Nephron (organoid): ENCODE measurements at regions not wholly inside any gene's neighbourhood (a gene's known extent, or its start where the extent isn't known, plus 50 kb on each side); places are given as distances from the start of the nearest gene placed in this dataset.

Source experiments
- H3K27ac Mint-ChIP-seq, 3 experiments: 2 replicates each; pipeline ENCODE4 v1.8.0; 2020; ENCODE audit warnings: mixed read lengths in 3 of 3, mild to moderate bottlenecking in 2 of 3, moderate library complexity in 1 of 3
- H3K27me3 Mint-ChIP-seq: 2 replicates; pipeline ENCODE4 v1.8.0; 2021; ENCODE audit warnings: low read depth, mild to moderate bottlenecking, moderate library complexity, mixed read lengths
- H3K36me3 Mint-ChIP-seq: 2 replicates; pipeline ENCODE4 v1.8.0; 2020; ENCODE audit warnings: low read depth, mixed read lengths
- H3K4me1 Mint-ChIP-seq: 2 replicates; pipeline ENCODE4 v1.8.0; 2020; ENCODE audit warnings: mixed read lengths
- H3K4me3 Mint-ChIP-seq, 3 experiments: 2 replicates each; pipeline ENCODE4 v1.8.0; 2020; ENCODE audit warnings: mild to moderate bottlenecking in 3 of 3, mixed read lengths in 3 of 3, moderate library complexity in 2 of 3
- H3K9me3 Mint-ChIP-seq: 2 replicates; pipeline ENCODE4 v1.8.0; 2020; ENCODE audit warnings: mixed read lengths
- TF ChIP-seq, protein P1 (sequence below), 3 experiments: fragments of 200-600 bp; sonication (generic); IDR thresholded peaks; one replicate each; pipeline ENCODE4 v1.5.0; 2021; ENCODE audit warnings: antibody characterized with exemption in 3 of 3; ENCODE audit not compliant: unreplicated experiment in 3 of 3

DNA sequence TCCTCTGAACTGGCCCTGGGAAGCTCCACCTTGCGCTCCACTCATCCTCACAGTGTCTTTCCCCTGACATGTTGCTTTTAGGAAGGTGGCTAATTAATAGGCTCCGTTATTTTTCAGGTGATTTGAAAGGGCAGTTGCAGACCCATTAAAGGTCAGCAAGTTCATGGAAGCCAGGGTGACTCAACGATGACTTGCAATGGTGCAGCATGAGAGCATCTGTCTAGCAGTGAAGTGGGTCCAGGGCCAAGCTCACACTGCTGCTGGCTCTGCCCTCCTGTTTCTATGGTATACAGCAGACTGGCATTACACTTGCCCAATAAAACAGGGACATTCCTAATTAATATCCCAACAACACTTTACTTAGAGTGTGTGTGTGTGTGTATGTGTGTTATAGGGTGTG is 68.8 kb upstream of the WDR11 start:
- H3K4me1 Mint-ChIP-seq = no peaks in the 10 kb centered on the region
- H3K27ac Mint-ChIP-seq = no peak overlapping the region
- no peaks in the 10 kb centered on the region for H3K9me3 Mint-ChIP-seq
- H3K36me3 Mint-ChIP-seq = no peaks in the 10 kb centered on the region
- peaks cover 10% of the 10 kb centered on the region for H3K27me3 Mint-ChIP-seq
- no peak overlapping the region for H3K4me3 Mint-ChIP-seq
- TF ChIP-seq, protein P1, sequence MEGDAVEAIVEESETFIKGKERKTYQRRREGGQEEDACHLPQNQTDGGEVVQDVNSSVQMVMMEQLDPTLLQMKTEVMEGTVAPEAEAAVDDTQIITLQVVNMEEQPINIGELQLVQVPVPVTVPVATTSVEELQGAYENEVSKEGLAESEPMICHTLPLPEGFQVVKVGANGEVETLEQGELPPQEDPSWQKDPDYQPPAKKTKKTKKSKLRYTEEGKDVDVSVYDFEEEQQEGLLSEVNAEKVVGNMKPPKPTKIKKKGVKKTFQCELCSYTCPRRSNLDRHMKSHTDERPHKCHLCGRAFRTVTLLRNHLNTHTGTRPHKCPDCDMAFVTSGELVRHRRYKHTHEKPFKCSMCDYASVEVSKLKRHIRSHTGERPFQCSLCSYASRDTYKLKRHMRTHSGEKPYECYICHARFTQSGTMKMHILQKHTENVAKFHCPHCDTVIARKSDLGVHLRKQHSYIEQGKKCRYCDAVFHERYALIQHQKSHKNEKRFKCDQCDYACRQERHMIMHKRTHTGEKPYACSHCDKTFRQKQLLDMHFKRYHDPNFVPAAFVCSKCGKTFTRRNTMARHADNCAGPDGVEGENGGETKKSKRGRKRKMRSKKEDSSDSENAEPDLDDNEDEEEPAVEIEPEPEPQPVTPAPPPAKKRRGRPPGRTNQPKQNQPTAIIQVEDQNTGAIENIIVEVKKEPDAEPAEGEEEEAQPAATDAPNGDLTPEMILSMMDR (IDR thresholded peaks at IDR 0.05; ENCODE audit: unreplicated experiment in 3 of 3) = no peak

DNA sequence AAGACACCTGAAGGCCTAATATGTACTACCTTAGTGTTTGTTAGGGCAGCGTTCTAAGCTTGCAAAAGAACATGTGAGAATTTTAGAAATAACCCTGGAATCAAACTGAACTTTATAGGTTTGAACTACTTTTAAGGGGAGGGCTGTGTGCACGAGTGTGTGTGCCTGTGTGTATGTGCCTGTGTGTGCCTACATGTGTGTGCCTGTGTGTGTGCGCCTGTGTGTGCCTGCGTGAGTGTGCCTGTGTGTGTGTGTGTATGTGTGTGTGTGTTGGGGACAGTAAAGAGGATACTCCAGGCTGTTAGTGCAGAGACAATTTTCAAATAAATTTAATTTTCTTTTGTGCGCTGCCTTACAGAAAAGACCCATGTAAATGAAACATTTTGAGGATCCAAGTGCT is 68.1 kb upstream of the WDR11 start:
- no peak overlapping the region for H3K27ac Mint-ChIP-seq
- no peaks in the 10 kb centered on the region for H3K9me3 Mint-ChIP-seq
- peaks cover 10% of the 10 kb centered on the region for H3K27me3 Mint-ChIP-seq
- no peaks in the 10 kb centered on the region for H3K4me1 Mint-ChIP-seq
- H3K36me3 Mint-ChIP-seq = no peaks in the 10 kb centered on the region
- TF ChIP-seq, protein P1 (IDR thresholded peaks at IDR 0.05; ENCODE audit: unreplicated experiment in 3 of 3) = no peak
- no peak overlapping the region for H3K4me3 Mint-ChIP-seq

DNA sequence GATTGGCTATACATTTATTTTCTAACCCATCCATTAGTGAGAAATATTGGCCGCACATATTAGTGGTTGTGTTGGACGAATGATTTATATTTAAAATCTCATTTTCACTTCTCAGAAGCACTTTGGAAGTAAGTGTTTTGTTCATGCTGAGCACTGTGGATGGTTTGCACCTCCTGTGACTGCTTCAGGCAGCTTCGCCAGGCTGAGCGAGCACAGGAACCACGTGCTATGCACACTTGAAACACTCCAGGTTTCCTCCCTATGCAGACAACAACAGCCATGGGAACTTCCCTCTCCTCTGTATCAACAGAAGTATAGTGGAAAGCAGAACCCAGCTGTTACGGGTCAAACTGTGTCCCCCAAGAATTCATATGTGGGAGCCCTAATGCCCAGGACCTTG is 67.3 kb upstream of the WDR11 start:
- no peaks in the 10 kb centered on the region for H3K4me1 Mint-ChIP-seq
- TF ChIP-seq, protein P1 (IDR thresholded peaks at IDR 0.05; ENCODE audit: unreplicated experiment in 3 of 3) = no peak
- H3K36me3 Mint-ChIP-seq = no peaks in the 10 kb centered on the region
- no peaks in the 10 kb centered on the region for H3K9me3 Mint-ChIP-seq
- peaks cover 10% of the 10 kb centered on the region for H3K27me3 Mint-ChIP-seq
- H3K27ac Mint-ChIP-seq = no peak overlapping the region
- no peak overlapping the region for H3K4me3 Mint-ChIP-seq

DNA sequence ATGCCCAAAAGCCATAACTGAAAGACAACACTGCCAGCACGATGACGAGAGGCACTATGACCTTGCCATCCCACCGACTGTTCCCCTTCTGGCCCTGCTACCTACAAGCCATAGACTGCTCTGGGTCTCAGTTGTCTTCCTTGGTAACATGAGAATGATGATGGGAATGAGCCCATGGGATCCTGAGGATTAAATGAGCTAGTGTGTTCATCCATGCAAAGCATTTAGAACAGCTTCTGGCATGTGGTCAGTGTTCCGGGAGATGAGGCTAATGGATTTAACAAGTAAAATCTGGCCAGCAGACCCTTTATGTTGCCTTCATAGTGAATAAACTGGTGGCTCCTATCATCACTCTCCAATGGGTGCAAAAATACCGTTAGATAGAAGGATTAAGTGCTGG is 62.4 kb upstream of the WDR11 start:
- peaks cover 6% of the 10 kb centered on the region for H3K27me3 Mint-ChIP-seq
- no peaks in the 10 kb centered on the region for H3K9me3 Mint-ChIP-seq
- TF ChIP-seq, protein P1 (IDR thresholded peaks at IDR 0.05; ENCODE audit: unreplicated experiment in 3 of 3) = no peak
- no peaks in the 10 kb centered on the region for H3K4me1 Mint-ChIP-seq
- no peak overlapping the region for H3K27ac Mint-ChIP-seq
- no peaks in the 10 kb centered on the region for H3K36me3 Mint-ChIP-seq
- H3K4me3 Mint-ChIP-seq = no peak overlapping the region

DNA sequence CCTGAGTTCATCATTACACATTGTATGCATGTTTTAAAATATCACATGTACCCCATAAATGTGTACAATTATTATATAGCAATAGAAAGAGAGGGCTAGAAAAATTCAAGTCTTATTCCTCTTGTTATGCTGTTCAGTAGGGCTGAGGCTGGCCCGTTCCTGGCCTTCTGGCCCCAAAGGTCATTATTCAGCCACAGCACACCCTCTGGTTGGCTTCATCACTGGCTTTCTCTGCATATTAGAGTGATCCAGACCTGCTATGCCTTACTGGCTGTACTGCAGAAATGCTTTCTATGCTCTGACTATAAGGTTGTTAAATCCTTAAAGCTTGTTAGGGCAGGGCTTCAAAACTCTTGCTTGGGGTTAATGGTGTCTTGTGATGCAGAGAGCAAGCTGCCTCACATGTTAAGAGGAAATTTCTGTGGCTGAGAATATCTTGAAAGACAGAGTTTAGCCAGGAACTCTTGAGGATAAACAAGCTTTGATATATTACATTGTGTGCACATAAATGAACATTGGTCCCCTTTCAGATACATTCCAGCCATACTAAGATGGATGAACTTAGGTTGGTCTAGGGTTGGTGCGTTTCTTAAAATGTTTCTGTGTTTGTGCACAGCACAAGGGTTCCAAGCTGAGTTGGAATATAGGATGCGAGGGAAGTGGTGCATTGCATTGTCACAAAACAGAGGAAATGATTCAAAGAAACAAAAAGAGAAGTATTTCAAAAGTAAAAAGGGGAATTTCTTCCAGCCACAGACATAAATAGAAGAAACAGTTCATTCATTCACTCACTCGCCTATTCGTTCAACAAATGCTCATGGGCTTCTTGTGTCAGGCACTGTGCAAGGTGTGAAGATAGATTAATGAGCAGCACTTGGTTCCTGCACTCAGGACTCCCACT is 61.6 kb upstream of the WDR11 start:
- Mint-ChIP-seq H3K9me3 (no peaks in the 10 kb centered on the region), H3K4me1 (no peaks in the 10 kb centered on the region), H3K4me3 (no peak overlapping the region), H3K27me3 (peaks cover 6% of the 10 kb centered on the region), H3K27ac (no peak overlapping the region), H3K36me3 (no peaks in the 10 kb centered on the region)
- TF ChIP-seq, protein P1 (IDR thresholded peaks at IDR 0.05; ENCODE audit: unreplicated experiment in 3 of 3) = no peak

DNA sequence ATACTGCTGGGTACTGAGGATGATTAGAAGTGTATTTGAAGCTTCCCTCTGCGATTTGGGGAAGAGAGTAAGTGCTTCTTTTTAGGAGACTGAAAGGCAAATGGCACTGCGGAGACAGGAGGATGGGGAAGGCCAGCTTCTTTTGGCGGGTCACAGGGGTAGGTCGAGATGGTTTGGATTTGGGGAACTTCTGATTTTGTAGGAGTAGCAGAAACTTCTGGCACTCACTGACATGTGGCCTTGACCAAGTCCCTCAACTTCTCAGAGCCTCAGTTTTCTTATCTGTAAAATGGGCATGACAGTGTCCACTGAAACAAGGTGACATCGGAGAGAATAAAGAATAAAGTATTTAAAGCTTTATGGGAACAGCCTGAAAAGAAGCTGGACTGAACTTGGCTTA is 59.8 kb upstream of the WDR11 start:
- TF ChIP-seq, protein P1 (IDR thresholded peaks at IDR 0.05; ENCODE audit: unreplicated experiment in 3 of 3) = no peak
- Mint-ChIP-seq H3K9me3 (no peaks in the 10 kb centered on the region), H3K36me3 (no peaks in the 10 kb centered on the region), H3K4me1 (no peaks in the 10 kb centered on the region), H3K27ac (no peak overlapping the region), H3K27me3 (no peaks in the 10 kb centered on the region), H3K4me3 (no peak overlapping the region)
